ENCODE measurements at regions not wholly inside any gene's neighbourhood (a gene's known extent, or its start where the extent isn't known, plus 50 kb on each side); places are given as distances from the start of the nearest gene placed in this dataset.

DNA sequence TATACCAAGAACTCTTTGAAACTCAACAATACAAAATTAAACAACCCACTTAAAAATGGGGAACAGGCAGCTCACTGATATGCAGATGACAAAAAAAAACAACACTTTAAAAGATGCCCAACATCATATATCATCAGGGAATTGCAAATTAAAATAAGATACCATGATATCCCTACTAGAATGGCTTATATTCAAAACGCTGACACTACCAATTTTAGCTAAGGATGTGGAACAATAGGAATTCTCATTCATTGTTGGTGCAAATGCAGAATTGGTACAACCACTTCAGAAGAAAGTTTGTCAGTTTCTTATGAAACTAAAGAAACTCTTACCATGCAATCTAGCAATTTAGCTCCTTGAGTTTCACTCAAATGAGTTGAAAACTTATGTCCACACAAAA, 259.0 kb upstream of the HS3ST1 start:
- no peaks in the 10 kb centered on the region for H4K20me1 ChIP-seq (replicated peaks in 1 of 2; ENCODE audit: control insufficient read depth in 1 of 2, insufficient read depth in 2 of 2, low read length in 2 of 2)
- H3K36me3 ChIP-seq (ENCODE audit: control insufficient read depth in 2 of 4, insufficient read depth in 4 of 4, low read length in 3 of 4): no peaks in the 10 kb centered on the region
- H3K23ac ChIP-seq (ENCODE audit: insufficient read length): no peak overlapping the region
- no peak overlapping the region for H4K91ac ChIP-seq (replicated peaks; ENCODE audit: insufficient read length, low read length)
- POLR2A ChIA-PET (ENCODE audit: partially characterized antibody): no interaction called here
- DNase-seq (ENCODE audit: low read depth in 1 of 2, low spot score in 2 of 2) (no peak), FAIRE-seq (no peak)
- no peak overlapping the region for H2BK20ac ChIP-seq (ENCODE audit: low read length)
- no peak overlapping the region for H3K9ac ChIP-seq (replicated peaks in 1 of 4; ENCODE audit: extremely low read depth in 1 of 4, low read depth in 3 of 4, low read length in 3 of 4)
- H3K18ac ChIP-seq (ENCODE audit: extremely low read depth, low read length): no peak overlapping the region
- no peak overlapping the region for H3K56ac ChIP-seq (replicated peaks; ENCODE audit: insufficient read length, low read depth, low read length)
- H4K8ac ChIP-seq (ENCODE audit: extremely low read depth, insufficient read depth, low read length): no peak overlapping the region
- H3K14ac ChIP-seq (ENCODE audit: insufficient read length): no peak overlapping the region
- no peak overlapping the region for H2BK5ac ChIP-seq (ENCODE audit: low read depth, low read length)
- H3K4me1 ChIP-seq (replicated peaks in 1 of 4; ENCODE audit: control insufficient read depth in 3 of 4, insufficient read depth in 4 of 4, low read length in 3 of 4): no peaks in the 10 kb centered on the region
- H3K79me2 ChIP-seq (ENCODE audit: control insufficient read depth in 1 of 2, insufficient read depth in 2 of 2, low read length in 2 of 2): no peaks in the 10 kb centered on the region
- H3K9me3 ChIP-seq (ENCODE audit: insufficient read depth in 2 of 2, low read depth in 1 of 2, low read length in 1 of 2): no peaks in the 10 kb centered on the region
- no peaks in the 10 kb centered on the region for H3K23me2 ChIP-seq (ENCODE audit: low read depth, low read length)
- no peak overlapping the region for H4K5ac ChIP-seq (ENCODE audit: insufficient read length, low read depth, low read length)
- no peaks in the 10 kb centered on the region for H3K27me3 ChIP-seq (replicated peaks in 1 of 4; ENCODE audit: control insufficient read depth in 3 of 4, extremely low read depth in 1 of 4, insufficient read depth in 3 of 4, low read length in 3 of 4)
- no peak overlapping the region for H2BK120ac ChIP-seq (replicated peaks; ENCODE audit: low read depth, low read length)
- no peak overlapping the region for H2AFZ ChIP-seq (ENCODE audit: low read length)
- H3K4ac ChIP-seq (replicated peaks; ENCODE audit: insufficient read length, low read depth, low read length): no peak overlapping the region
- no peak overlapping the region for H3K4me2 ChIP-seq (ENCODE audit: insufficient read depth in 1 of 2, low read depth in 2 of 2, low read length in 2 of 2)
- no peak overlapping the region for H2BK15ac ChIP-seq (ENCODE audit: low read length)
- H2AK5ac ChIP-seq (ENCODE audit: low read depth, low read length): no peak overlapping the region
- CTCF ChIA-PET (ENCODE audit: partially characterized antibody): interaction anchor here (1.2 to 1.6 kb wide), 2 partner anchors 10 to 32 kb away, joined by 3 to 5 read pairs; no protein-coding TSS in a partner anchor
- no peak overlapping the region for H3K4me3 ChIP-seq (ENCODE audit: extremely low read depth in 1 of 4, insufficient read depth in 2 of 4, low read depth in 3 of 4, low read length in 4 of 4)
- H3K79me1 ChIP-seq (ENCODE audit: low read depth, low read length): no peaks in the 10 kb centered on the region
- WGBS, 2 experiments (ENCODE audit: extremely low coverage in 1 of 2, insufficient coverage in 1 of 2, insufficient read length in 1 of 2, insufficient replicate concordance in 2 of 2, low coverage in 1 of 2, low lambda C conversion rate in 2 of 2, missing lambda C conversion rate in 1 of 2): 72% methylated on average over 1 of the region's 1 CpG; no CpG with 5 or more reads in 1 of the 2 experiments
- no peak overlapping the region for H2BK12ac ChIP-seq (ENCODE audit: low read depth, low read length)
- no peak overlapping the region for H3K27ac ChIP-seq (ENCODE audit: low read depth, low read length)
- TF ChIP-seq NRF1 (IDR thresholded peaks at IDR 0.05; ENCODE audit: low read depth, low read length): no peak
- TF ChIP-seq RBBP5 (IDR thresholded peaks at IDR 0.05; ENCODE audit: borderline replicate concordance, low read depth, low read length): no peak
- TF ChIP-seq GTF2F1 (IDR thresholded peaks at IDR 0.05; ENCODE audit: borderline replicate concordance, low read depth, low read length): no peak
- TF ChIP-seq, protein P1, sequence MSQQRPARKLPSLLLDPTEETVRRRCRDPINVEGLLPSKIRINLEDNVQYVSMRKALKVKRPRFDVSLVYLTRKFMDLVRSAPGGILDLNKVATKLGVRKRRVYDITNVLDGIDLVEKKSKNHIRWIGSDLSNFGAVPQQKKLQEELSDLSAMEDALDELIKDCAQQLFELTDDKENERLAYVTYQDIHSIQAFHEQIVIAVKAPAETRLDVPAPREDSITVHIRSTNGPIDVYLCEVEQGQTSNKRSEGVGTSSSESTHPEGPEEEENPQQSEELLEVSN (IDR thresholded peaks at IDR 0.05): no peak
- TF ChIP-seq JUN (IDR thresholded peaks at IDR 0.05; ENCODE audit: low read depth, low read length): no peak
- no peak for TF ChIP-seq PHF8 (conservative IDR thresholded peaks at IDR 0.05; ENCODE audit: low read depth, low read length)
- TF ChIP-seq SIN3A (conservative IDR thresholded peaks at IDR 0.05 in 1 of 2, IDR thresholded peaks at IDR 0.05 in 1 of 2; ENCODE audit: low read depth in 1 of 2, low read length in 2 of 2): no peak
- TF ChIP-seq HDAC2 (IDR thresholded peaks at IDR 0.05; ENCODE audit: borderline replicate concordance in 1 of 2, low read depth in 2 of 2, low read length in 2 of 2): no peak
- TF ChIP-seq, protein P2, sequence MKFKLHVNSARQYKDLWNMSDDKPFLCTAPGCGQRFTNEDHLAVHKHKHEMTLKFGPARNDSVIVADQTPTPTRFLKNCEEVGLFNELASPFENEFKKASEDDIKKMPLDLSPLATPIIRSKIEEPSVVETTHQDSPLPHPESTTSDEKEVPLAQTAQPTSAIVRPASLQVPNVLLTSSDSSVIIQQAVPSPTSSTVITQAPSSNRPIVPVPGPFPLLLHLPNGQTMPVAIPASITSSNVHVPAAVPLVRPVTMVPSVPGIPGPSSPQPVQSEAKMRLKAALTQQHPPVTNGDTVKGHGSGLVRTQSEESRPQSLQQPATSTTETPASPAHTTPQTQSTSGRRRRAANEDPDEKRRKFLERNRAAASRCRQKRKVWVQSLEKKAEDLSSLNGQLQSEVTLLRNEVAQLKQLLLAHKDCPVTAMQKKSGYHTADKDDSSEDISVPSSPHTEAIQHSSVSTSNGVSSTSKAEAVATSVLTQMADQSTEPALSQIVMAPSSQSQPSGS (IDR thresholded peaks at IDR 0.05; ENCODE audit: low read length): no peak
- no peak for TF ChIP-seq EP300 (IDR thresholded peaks at IDR 0.05; ENCODE audit: borderline replicate concordance in 1 of 2, low read depth in 2 of 2, low read length in 2 of 2)
- no peak for TF ChIP-seq CBX8 (IDR thresholded peaks at IDR 0.05; ENCODE audit: borderline replicate concordance, low read depth, low read length)
